Mucosa of stomach (tissue), 1 donor: ENCODE measurements at regions not wholly inside any gene's neighbourhood (a gene's known extent, or its start where the extent isn't known, plus 50 kb on each side); places are given as distances from the start of the nearest gene placed in this dataset.

Experiments
- H3K27me3 ChIP-seq: one replicate; pipeline ENCODE4 v1.7.0; 2013; ENCODE audit warnings: mild to moderate bottlenecking, low read length; ENCODE audit not compliant: control insufficient read depth, insufficient read depth
- H3K36me3 ChIP-seq: one replicate; pipeline ENCODE4 v1.7.0; 2013; ENCODE audit warnings: low read length; ENCODE audit not compliant: control insufficient read depth, insufficient read depth
- H3K4me1 ChIP-seq: one replicate; pipeline ENCODE4 v1.7.0; 2013; ENCODE audit warnings: mild to moderate bottlenecking, low read length; ENCODE audit not compliant: control insufficient read depth, insufficient read depth
- H3K4me3 ChIP-seq: one replicate; pipeline ENCODE4 v1.7.0; 2013; ENCODE audit warnings: low read length
- H3K9ac ChIP-seq: one replicate; pipeline ENCODE4 v1.7.0; 2013; ENCODE audit warnings: mild to moderate bottlenecking, low read length, moderate library complexity
- H3K9me3 ChIP-seq: one replicate; pipeline ENCODE4 v1.7.0; 2013; ENCODE audit warnings: mild to moderate bottlenecking, low read length, moderate library complexity; ENCODE audit not compliant: control insufficient read depth
- donor health status: Pancreatic carcinoma.

DNA sequence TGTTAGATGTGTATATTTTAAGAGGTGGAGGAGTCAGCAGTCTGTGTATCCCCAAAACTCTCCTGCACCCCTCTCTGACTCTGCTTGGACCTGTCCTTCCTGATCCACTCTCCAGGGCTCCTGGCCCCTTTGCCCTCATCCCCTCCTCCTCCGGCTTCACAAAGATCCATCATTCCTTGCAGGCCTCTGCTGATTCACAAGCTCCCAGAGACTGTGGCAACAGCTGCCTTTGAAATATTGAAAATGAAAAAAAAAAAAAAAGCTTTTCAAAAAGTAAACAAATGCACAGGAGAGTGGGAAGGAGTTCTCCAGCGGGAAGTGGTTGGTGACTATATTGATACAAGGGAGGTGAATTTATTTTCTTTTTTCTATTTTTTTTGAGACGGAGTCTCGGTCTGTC, 330.2 kb upstream of the SULF2 start:
- Histone ChIP-seq H3K36me3 (no peaks in the 10 kb centered on the region), H3K9me3 (no peaks in the 10 kb centered on the region), H3K9ac (no peak overlapping the region), H3K4me3 (no peak overlapping the region), H3K4me1 (no peaks in the 10 kb centered on the region), H3K27me3 (no peaks in the 10 kb centered on the region)

GRCh38 chr20:48107560-48107959, 322.3 kb upstream of the SULF2 start:
- H3K9ac ChIP-seq: no peak overlapping the region
- no peaks in the 10 kb centered on the region for H3K36me3 ChIP-seq
- no peaks in the 10 kb centered on the region for H3K9me3 ChIP-seq
- no peaks in the 10 kb centered on the region for H3K4me1 ChIP-seq
- H3K4me3 ChIP-seq: no peak overlapping the region
- H3K27me3 ChIP-seq: no peaks in the 10 kb centered on the region

DNA sequence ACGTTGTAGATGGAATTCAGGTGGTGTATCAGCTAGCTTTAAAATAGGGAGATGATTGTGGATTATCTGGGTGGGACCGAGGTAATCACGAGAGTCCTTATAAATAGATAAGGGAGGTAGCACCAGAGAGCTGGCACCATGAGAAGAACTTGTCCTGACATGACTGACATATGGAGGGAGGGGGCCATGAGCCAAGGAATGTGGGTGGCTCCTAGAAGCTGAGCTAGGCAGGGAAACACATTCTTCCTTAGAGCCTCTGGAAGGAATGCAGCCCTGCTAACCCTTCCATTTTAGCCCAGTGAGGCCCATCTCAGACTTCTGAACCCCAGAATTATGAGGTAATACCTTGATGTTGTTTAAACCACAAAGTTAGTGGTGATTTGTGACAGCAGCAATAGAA, 321.1 kb upstream of the SULF2 start:
- no peaks in the 10 kb centered on the region for H3K9me3 ChIP-seq
- H3K9ac ChIP-seq: no peak overlapping the region
- H3K4me1 ChIP-seq: no peaks in the 10 kb centered on the region
- H3K27me3 ChIP-seq: no peaks in the 10 kb centered on the region
- H3K4me3 ChIP-seq: no peak overlapping the region
- H3K36me3 ChIP-seq: no peaks in the 10 kb centered on the region

GRCh38 chr20:48105526-48105925, 320.2 kb upstream of the SULF2 start:
- no peaks in the 10 kb centered on the region for H3K4me1 ChIP-seq
- no peak overlapping the region for H3K4me3 ChIP-seq
- no peak overlapping the region for H3K9ac ChIP-seq
- H3K36me3 ChIP-seq: no peaks in the 10 kb centered on the region
- H3K9me3 ChIP-seq: no peaks in the 10 kb centered on the region
- no peaks in the 10 kb centered on the region for H3K27me3 ChIP-seq

GRCh38 chr20:48102931-48103660, 317.8 kb upstream of the SULF2 start:
- Histone ChIP-seq H3K27me3 (no peaks in the 10 kb centered on the region), H3K4me3 (no peak overlapping the region), H3K36me3 (no peaks in the 10 kb centered on the region)

GRCh38 chr20:48102076-48102787, 317.0 kb upstream of the SULF2 start:
- H3K4me3 ChIP-seq: no peak overlapping the region
- no peaks in the 10 kb centered on the region for H3K27me3 ChIP-seq
- no peaks in the 10 kb centered on the region for H3K4me1 ChIP-seq
- no peaks in the 10 kb centered on the region for H3K36me3 ChIP-seq
- H3K9me3 ChIP-seq: no peaks in the 10 kb centered on the region
- no peak overlapping the region for H3K9ac ChIP-seq

More at GRCh38 chr20:48102931-48103660, 317.8 kb upstream of the SULF2 start:
- H3K4me1 ChIP-seq: no peaks in the 10 kb centered on the region
- no peak overlapping the region for H3K9ac ChIP-seq
- no peaks in the 10 kb centered on the region for H3K9me3 ChIP-seq

DNA sequence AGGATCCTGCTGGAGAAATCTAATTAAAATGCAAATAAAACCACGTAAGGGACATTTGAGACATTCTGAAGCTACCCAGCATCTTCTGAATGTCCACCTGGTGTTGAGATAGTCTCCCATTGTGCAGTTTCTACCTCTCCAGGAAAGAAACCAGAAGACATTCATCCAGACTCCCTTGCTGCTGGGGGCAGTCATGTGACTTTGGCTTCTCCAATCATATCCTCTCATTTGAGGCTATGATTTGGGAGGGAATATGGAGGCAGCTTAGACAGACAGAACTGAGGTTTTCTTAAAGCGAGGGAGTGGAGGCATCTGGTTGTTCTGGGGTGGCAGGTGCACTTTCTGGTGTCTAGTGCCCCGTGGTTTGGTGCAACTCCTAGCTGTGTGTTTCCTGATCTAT, 315.2 kb upstream of the SULF2 start:
- Histone ChIP-seq H3K9me3 (no peaks in the 10 kb centered on the region), H3K4me1 (no peaks in the 10 kb centered on the region), H3K9ac (no peak overlapping the region), H3K36me3 (no peaks in the 10 kb centered on the region), H3K4me3 (no peak overlapping the region), H3K27me3 (no peaks in the 10 kb centered on the region)

DNA sequence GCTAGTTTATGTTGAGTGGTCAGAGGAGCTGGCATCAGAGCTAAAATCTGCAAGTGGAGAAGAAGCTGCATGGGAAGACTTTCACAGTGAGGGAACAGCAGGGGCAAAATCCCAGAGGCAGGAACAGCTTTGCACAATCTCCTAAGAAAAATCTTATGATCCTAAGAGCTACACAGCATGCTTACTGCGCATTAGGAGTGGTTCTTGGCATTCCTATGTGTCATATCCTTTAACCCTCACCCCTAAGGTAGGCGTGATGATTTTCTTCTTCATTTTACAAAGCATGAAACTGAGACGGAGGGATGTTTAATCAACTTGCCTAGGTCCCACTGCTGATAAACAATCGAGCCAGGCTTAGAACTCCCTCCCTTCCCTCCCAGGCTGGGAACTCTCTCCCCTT, 313.6 kb upstream of the SULF2 start:
- Histone ChIP-seq H3K36me3 (no peaks in the 10 kb centered on the region), H3K9me3 (no peaks in the 10 kb centered on the region), H3K9ac (no peak overlapping the region), H3K4me3 (no peak overlapping the region), H3K4me1 (no peaks in the 10 kb centered on the region), H3K27me3 (no peaks in the 10 kb centered on the region)

- H3K4me3 ChIP-seq: no peak overlapping the region
- no peaks in the 10 kb centered on the region for H3K9me3 ChIP-seq
- no peaks in the 10 kb centered on the region for H3K36me3 ChIP-seq
- no peak overlapping the region for H3K9ac ChIP-seq
- H3K4me1 ChIP-seq: no peaks in the 10 kb centered on the region
- no peaks in the 10 kb centered on the region for H3K27me3 ChIP-seq
These were observed 312.8 kb upstream of the SULF2 start for GRCh38 chr20:48098099-48098498.

GRCh38 chr20:48096957-48097890, 311.9 kb upstream of the SULF2 start:
- H3K9ac ChIP-seq: no peak overlapping the region

DNA sequence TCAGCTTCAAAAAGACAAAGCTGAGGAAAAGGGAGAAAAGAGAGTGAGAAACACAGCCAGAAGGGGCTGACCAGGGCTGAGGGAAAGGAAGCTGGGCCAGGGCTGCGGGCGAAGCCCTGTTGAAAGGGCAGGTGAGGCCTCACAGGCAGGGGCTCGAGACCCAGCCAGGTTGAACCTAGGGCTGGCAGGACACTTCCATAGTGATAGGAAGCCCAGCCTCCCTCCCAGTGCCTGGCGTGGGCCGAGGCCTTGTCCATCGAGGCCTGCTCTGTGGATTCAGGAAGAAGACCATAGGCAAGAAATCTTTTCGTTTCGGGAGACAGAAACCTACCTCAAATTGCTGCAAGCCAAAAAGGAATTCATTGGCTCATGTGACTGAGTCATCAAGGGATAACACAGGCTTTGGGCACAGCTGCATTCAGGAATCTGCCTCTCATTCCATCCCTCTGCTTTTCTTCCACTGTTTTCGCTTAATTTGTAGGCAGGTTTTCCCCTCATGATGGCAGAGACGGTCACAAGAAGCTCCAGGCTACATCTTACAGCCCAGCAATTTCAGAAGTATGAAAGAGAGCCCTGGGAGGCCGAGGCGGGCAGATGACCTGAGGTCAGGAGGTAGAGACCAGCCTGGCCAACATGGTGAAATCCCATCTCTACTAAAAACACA, 311.1 kb upstream of the SULF2 start:
- Histone ChIP-seq H3K4me3 (no peak overlapping the region), H3K27me3 (no peaks in the 10 kb centered on the region), H3K4me1 (no peaks in the 10 kb centered on the region), H3K9me3 (no peaks in the 10 kb centered on the region), H3K9ac (no peak overlapping the region), H3K36me3 (no peaks in the 10 kb centered on the region)

More at GRCh38 chr20:48096957-48097890, 311.9 kb upstream of the SULF2 start:
- H3K27me3 ChIP-seq: no peaks in the 10 kb centered on the region
- no peaks in the 10 kb centered on the region for H3K4me1 ChIP-seq
- no peak overlapping the region for H3K4me3 ChIP-seq
- no peaks in the 10 kb centered on the region for H3K36me3 ChIP-seq
- H3K9me3 ChIP-seq: no peaks in the 10 kb centered on the region
